HG02678 (cell line): ENCODE measurements at regions not wholly inside any gene's neighbourhood (a gene's known extent, or its start where the extent isn't known, plus 50 kb on each side); places are given as distances from the start of the nearest gene placed in this dataset.
"Not testable (repeated sequence)": the region's sequence is repeated elsewhere in the genome, so short reads cannot be mapped to it uniquely, and the experiment has no call there.

Experiments used
- ATAC-seq: cut with Tn5 transposase; IDR thresholded peaks from one replicate; pipeline ENCODE4 v1.9.1; 2021; ENCODE audit warnings: mild to moderate bottlenecking, moderate library complexity; ENCODE audit not compliant: unreplicated experiment

- ATAC-seq: no peak
Observed at GRCh38 chr14:92223025-92223424, 99.9 kb upstream of the SLC24A4 start.

DNA sequence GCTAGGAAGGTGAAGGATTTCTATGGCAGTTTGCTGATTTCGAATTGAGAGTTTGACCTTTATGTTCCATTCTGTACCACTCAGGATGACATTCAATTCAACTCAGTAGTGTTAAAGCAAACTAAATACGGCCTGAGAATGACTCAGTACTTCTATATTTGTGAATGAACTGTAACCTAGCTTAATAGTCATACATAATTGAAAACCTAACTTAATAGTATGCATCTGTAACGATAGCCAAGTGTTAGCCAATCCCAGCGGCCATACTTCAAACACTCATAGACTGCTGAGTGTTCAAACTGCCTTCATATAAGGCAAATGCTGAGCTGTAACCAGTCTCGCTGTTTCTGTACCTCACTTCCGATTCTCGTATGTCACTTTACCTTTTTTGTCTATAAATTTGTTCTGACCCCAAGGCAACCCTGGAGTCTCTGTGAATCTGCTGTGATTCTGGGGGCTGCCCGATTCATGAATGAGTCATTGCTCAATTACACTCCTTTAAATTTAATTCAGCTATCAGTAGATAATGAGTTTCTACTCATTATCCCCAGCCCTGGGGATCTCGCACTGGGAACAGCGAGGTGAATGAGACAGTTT is 98.5 kb upstream of the SLC24A4 start:
- ATAC-seq: no peak

DNA sequence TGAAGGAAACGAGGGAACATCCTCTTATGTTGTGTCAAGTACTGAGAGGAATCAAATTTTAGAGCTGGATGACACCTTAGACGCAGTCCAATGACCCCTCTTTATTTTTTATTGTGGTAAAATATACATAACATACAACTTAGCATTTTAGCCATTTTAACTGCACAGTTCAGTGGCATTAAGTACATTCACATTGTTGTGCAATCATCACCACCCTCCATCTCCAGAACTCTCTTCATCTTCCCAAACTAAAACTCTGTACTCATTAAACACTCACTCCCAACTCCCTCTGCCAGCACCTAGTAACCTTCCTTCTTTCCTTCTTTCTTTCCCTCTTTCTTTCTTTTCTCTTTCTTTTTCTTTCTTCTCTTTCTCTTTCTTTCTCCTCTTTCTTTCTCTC is 97.2 kb upstream of the SLC24A4 start:
- no peak for ATAC-seq

DNA sequence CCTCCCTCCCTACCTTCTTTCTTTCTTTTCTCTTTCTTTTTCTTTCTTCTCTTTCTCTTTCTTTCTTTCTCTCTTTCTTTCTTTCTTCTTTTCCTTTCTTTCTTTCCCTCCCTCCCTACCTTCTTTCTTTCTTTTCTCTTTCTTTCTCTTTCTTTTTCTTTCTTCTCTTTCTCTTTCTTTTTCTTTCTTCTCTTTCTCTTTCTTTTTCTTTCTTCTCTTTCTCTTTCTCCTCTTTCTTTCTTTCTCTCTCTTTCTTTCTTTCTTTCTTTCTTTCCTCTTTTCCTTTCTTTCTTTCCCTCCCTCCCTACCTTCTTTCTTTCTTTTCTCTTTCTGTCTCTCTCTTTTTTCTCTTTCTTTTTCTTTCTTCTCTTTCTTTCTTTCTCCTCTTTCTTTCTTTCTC is 96.8 kb upstream of the SLC24A4 start:
- ATAC-seq: not testable (repeated sequence)

- ATAC-seq: no peak
Observed at GRCh38 chr14:92236243-92236900, 86.6 kb upstream of the SLC24A4 start.

GRCh38 chr14:92240658-92241057 is 82.3 kb upstream of the SLC24A4 start:
- no peak for ATAC-seq

DNA sequence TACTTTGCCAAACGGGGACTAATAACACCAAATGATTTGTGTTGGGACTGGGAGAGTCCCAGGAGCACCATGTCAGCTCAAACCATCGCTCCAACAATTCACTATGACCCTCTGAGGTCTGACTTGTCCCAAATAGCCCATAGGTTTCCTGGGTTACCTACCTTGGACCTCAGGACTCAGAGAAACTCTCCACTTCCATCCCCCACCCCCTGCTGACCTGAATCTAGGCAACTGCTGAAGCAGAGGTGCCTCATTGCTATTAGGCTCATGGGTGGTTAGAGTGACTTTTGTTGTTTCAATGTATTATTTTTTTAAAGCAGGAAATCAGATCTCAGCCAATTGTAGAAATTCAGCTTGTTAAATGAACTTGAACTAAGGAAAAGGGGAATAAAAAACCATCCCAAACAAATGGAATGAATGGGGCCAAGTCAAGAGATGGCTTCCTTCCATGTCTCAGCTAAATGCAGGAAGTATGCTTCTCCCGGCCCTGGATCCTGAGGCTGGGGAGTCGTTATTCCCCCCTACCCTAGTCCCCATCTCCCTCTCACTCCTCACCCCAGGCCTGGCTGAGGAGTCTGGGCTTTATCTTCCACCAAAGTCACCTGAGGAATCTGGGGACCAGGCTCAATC is 80.9 kb upstream of the SLC24A4 start:
- ATAC-seq: no peak

GRCh38 chr14:92244805-92245204 is 78.2 kb upstream of the SLC24A4 start:
- no peak for ATAC-seq

DNA sequence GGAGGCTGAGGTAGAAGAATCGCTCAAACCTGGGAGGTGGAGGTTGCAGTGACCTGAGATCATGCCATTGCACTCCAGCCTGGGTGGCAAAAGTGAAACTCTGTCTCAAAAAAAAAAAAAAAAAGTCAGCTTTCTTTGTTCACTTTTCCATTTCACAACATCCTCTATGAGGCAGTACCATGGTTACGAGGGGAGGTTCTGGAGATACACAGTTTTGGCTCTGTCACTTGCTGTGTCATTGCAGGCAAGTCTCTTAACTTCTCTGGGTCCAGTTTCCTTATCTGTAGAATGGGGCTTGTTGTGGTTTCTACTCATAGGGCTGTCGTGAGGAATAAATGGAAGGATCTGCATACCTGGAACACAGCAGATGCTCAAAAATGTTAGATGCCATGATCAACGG is 75.6 kb upstream of the SLC24A4 start:
- no peak for ATAC-seq

GRCh38 chr14:92247947-92248346 is 75.0 kb upstream of the SLC24A4 start:
- no peak for ATAC-seq

- no peak for ATAC-seq
Observed at GRCh38 chr14:92248696-92249095, 74.3 kb upstream of the SLC24A4 start.

GRCh38 chr14:92250366-92250765 is 72.6 kb upstream of the SLC24A4 start:
- not testable (repeated sequence) for ATAC-seq

DNA sequence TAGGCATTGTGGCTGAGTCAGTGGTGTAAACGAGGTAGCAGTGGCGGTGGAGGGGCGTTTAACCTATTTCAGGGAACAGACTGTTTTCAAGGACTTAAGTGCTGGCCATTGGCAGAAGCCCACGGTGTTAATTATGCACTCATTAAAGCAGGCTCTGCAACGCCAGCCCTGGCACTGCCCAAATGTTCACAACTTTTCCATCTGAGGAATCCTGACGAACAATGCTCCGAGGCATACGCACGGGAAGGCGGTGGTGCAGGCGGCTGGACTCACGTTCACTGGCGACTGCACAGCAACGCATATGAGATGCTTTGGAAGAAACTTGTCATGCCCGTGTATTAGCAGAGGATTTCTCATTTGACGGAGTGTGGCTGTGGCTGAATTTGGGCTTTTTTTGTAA is 70.6 kb upstream of the SLC24A4 start:
- ATAC-seq: no peak

DNA sequence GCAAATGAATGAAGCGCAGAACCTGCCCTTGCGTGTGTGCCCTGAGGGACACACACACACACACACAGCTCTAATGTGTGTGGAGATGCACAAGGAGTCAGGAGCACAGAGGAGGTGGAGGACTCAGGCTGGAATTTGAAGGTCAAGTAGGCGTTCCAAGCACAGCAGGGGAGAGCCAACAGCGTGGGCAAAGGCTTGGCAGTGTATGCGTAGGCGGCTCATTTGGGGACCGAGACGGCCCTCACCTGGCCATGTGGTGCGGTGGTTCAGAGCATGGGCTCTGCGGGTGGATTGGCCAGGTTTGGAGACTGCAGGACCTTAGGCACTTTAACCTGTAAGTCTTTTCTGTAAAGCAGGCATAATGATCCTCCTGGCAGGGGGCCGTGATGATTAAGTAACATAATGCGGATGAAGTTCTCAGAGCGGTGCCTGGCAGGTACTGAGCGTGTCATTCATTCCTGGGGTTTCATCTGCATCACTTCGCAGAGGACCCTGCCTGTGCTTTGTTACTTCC is 69.5 kb upstream of the SLC24A4 start:
- no peak for ATAC-seq

DNA sequence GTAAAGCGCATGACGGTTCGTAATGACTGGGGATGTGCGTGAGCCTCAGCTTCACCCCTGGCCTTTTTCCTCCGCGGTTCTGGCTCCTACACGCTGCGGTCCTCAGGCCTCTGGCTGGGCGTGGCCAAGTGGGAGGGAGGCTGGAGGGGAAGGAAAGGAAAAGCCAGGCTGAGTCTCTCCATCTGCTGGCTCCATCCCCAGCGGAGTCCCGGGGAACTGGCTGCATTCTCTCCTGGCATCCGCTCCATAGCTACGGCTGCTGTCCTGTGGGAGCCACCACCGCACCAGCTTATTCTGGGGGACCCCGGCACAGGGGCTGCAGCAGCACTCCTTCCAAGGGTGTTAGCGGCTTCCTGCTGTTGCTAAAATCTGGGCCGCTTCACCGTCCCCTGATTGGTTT is 68.2 kb upstream of the SLC24A4 start:
- ATAC-seq: no peak

DNA sequence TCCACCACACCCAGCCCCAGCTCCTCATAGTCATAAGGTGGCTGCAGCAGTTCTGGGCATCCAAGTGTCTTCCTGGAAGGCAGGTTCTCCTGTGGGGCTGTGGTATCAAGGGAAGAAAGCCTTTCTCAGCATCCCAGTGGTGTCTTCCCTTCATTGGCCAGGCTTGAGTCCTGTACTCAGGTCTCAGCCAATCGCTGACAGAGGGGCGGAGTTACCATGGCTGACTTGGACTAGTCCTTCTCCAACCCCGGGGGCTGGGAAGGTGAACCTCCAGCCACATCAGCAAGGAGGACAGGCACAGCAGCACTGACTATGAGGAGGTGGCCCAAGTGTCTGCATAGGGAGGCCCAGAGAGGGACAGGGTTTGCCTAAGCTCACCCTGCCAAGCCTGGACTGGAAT is 64.0 kb upstream of the SLC24A4 start:
- no peak for ATAC-seq

GRCh38 chr14:92259613-92260357 is 63.2 kb upstream of the SLC24A4 start:
- ATAC-seq: peak; percentile 84

- no peak for ATAC-seq
Observed at GRCh38 chr14:92263681-92264080, 59.3 kb upstream of the SLC24A4 start.

GRCh38 chr14:92264195-92264594 is 58.8 kb upstream of the SLC24A4 start:
- ATAC-seq: no peak

DNA sequence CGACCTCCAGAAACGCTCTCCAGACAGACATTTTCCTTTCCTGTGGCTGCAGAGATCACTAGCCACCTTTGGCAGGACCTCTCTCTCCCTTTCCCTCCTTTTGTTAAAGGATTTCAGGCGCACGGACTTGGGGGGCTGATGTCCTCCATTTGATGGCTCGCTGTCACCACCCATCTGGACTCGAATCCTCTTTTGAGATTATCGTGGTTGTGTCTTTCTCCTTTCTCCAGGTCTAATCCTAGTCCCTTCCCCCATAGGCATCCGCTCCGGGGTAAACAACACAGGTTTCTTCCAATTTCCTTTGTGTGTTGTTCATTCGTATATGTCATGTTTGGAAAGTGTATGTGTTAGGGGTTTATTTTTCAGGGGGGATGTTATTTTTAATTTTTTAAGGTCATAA is 56.7 kb upstream of the SLC24A4 start:
- ATAC-seq: no peak
